ENCODE measurements at regions not wholly inside any gene's neighbourhood (a gene's known extent, or its start where the extent isn't known, plus 50 kb on each side); places are given as distances from the start of the nearest gene placed in this dataset.

GRCh38 chr10:91062091-91062490 lies 141.2 kb upstream of the ANKRD1 start:
- no peak for TF ChIP-seq CTCF (IDR thresholded peaks at IDR 0.05)
- no peak for TF ChIP-seq POLR2A (IDR thresholded peaks at IDR 0.05)

Measured in ovary (tissue), 3 donors.